GM12872 (cell line): ENCODE measurements at regions not wholly inside any gene's neighbourhood (a gene's known extent, or its start where the extent isn't known, plus 50 kb on each side); places are given as distances from the start of the nearest gene placed in this dataset.

ENCODE experiments used
- TF ChIP-seq, protein P1 (sequence below): IDR thresholded peaks from 3 replicates; pipeline ENCODE4 v1.5.1; 2011; ENCODE audit warnings: low read depth, mild to moderate bottlenecking, low read length, moderate library complexity; ENCODE audit not compliant: insufficient read depth

GRCh38 chr4:123884922-123885321, 488.3 kb downstream of the SPRY1 start:
- TF ChIP-seq, protein P1, sequence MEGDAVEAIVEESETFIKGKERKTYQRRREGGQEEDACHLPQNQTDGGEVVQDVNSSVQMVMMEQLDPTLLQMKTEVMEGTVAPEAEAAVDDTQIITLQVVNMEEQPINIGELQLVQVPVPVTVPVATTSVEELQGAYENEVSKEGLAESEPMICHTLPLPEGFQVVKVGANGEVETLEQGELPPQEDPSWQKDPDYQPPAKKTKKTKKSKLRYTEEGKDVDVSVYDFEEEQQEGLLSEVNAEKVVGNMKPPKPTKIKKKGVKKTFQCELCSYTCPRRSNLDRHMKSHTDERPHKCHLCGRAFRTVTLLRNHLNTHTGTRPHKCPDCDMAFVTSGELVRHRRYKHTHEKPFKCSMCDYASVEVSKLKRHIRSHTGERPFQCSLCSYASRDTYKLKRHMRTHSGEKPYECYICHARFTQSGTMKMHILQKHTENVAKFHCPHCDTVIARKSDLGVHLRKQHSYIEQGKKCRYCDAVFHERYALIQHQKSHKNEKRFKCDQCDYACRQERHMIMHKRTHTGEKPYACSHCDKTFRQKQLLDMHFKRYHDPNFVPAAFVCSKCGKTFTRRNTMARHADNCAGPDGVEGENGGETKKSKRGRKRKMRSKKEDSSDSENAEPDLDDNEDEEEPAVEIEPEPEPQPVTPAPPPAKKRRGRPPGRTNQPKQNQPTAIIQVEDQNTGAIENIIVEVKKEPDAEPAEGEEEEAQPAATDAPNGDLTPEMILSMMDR = no peak

GRCh38 chr4:123889507-123889906, 492.9 kb downstream of the SPRY1 start:
- TF ChIP-seq, protein P1 = no peak

GRCh38 chr4:123890889-123891288, 494.3 kb downstream of the SPRY1 start:
- TF ChIP-seq, protein P1 = no peak

DNA sequence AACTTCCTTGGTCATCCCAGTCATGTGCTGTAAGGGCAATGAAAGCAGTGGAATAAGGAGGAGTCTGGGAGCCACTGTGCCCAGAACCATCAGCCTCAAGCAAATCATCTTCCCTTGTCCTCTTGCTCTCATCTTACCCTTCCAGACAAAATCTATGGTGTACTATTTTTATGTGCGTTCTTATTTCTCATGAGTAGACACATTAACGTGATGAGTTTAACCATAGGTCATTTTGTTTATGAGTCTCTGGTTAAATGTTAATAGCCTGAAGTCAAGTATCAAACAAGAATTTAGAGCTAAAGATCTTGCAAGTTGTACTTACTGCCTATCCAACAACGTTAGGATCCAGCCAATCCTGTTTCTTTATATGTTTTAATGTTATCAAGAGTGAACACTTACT, 495.3 kb downstream of the SPRY1 start:
- TF ChIP-seq, protein P1 = no peak

DNA sequence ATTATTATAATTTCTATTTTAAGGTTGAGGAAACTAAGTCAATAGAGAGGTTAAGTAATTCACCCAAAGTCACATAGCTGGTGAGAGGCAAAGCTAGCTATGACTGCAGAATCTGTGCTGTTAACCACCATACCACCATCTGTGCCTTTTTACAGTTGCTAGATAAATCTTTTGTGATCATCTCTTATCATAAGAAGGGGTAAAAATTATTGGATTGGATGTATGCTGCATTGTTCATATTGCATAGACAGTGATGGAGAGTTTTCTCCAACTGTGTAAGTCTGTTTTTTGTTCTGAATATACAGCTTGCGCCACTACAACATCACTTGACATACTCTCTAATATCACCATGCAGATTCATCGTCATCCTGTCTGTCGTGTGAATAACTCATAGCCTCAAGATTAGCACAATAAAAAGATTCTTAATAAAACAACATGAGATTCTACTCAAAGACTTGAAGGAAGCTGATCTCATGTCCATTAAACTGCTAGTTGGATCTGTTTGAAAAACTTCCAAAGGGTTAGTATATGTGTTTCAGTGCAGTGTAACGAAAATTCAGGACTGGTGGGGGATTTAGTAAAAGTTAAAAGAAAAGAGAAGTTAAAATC, 495.9 kb downstream of the SPRY1 start:
- TF ChIP-seq, protein P1 = no peak

GRCh38 chr4:123893011-123893981, 496.7 kb downstream of the SPRY1 start:
- TF ChIP-seq, protein P1 = no peak

DNA sequence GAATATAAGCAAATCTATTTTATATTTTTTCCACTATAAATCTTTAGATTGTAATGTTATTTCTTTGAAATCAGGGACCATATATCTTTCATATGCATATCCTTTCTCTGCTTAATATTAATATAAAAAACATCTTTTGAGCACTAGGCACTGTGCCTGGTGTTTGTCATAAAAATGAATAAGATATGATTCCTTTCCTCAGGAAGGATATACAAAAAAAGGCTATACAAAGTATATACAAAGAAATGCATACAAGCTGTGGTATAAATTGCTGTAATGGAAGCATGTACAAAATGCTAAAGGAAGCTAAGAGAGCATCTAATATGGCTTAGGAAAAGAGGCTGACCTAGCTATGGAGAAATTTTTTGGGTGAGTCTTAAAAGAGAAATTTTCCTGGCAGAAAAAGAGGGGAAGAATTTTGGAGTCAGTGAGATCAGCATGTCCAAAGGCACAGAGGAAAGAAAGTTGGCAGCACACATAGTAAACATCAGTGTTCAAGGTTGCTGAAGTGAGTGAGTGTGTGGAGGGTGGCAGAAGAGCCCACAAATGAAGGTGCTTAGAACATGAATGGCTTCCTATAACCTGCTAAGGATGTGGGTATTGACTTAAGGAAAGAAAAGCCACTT, 500.0 kb downstream of the SPRY1 start:
- TF ChIP-seq, protein P1 = no peak
